Spleen (tissue), 11 donors: ENCODE measurements at regions not wholly inside any gene's neighbourhood (a gene's known extent, or its start where the extent isn't known, plus 50 kb on each side); places are given as distances from the start of the nearest gene placed in this dataset.

Source experiments
- DNase-seq: peaks from one replicate; pipeline ENCODE4 v3.0.0-alpha.2; 2020
- H3K27ac ChIP-seq, 8 donors: fragments of 200-600 bp; sonication (generic) in 7 of 8; 1 replicate in 4 of 8; 2 replicates in 4 of 8; pipeline versions ENCODE4 v1.5.0 to v1.8.0; 2016 to 2021; ENCODE audit warnings: inconsistent platforms in 4 of 8, mild to moderate bottlenecking in 4 of 8, moderate library complexity in 1 of 8
- H3K27me3 ChIP-seq, 7 donors: fragments of 200-600 bp; sonication (generic) in 6 of 7; replicated peaks in 1 of 7; 1 replicate in 4 of 7; 2 replicates in 3 of 7; pipeline versions ENCODE4 v1.5.0 to v1.8.0; 2016 to 2021; ENCODE audit warnings: inconsistent platforms in 3 of 7, mild to moderate bottlenecking in 1 of 7
- H3K36me3 ChIP-seq, 6 donors: fragments of 200-600 bp; sonication (generic) in 5 of 6; 1 replicate in 4 of 6; 2 replicates in 2 of 6; pipeline versions ENCODE4 v1.5.0 to v1.8.0; 2016 to 2021; ENCODE audit warnings: inconsistent platforms in 2 of 6
- H3K4me1 ChIP-seq, 6 donors: fragments of 200-600 bp; sonication (generic) in 5 of 6; 1 replicate in 3 of 6; 2 replicates in 3 of 6; pipeline versions ENCODE4 v1.5.0 to v1.8.0; 2016 to 2021; ENCODE audit warnings: inconsistent platforms in 3 of 6
- H3K4me3 ChIP-seq, 8 donors: fragments of 200-600 bp; sonication (generic) in 7 of 8; 1 replicate in 4 of 8; 2 replicates in 4 of 8; pipeline versions ENCODE4 v1.5.0 to v1.8.0; 2016 to 2021; ENCODE audit warnings: inconsistent platforms in 4 of 8, mild to moderate bottlenecking in 4 of 8, moderate library complexity in 2 of 8
- H3K9me3 ChIP-seq, 8 donors: fragments of 200-600 bp; sonication (generic) in 7 of 8; 1 replicate in 4 of 8; 2 replicates in 4 of 8; pipeline versions ENCODE4 v1.5.0 to v1.8.0; 2016 to 2021; ENCODE audit warnings: inconsistent platforms in 4 of 8
- CTCF ChIP-seq, 11 experiments: fragments of 200-600 bp in 7 of 11; fragments of 450-650 bp in 4 of 11; sonication (generic) in 4 of 11; IDR thresholded peaks in 8 of 11; conservative IDR thresholded peaks in 3 of 11; 1 replicate in 7 of 11; 2 replicates in 4 of 11; pipeline versions ENCODE4 v1.4.0 to v1.8.0; 2016 to 2021; ENCODE audit warnings: antibody characterized with exemption in 11 of 11, inconsistent platforms in 4 of 11, mild to moderate bottlenecking in 1 of 11
- POLR2A ChIP-seq, 3 donors: fragments of 450-650 bp; IDR thresholded peaks; one replicate each; pipeline ENCODE4 v1.5.1; 2017; ENCODE audit warnings: antibody characterized with exemption in 3 of 3, mild to moderate bottlenecking in 1 of 3
- POLR2AphosphoS5 ChIP-seq, 3 donors: sonication (generic); formaldehyde crosslinking; IDR thresholded peaks; one replicate each; pipeline ENCODE4 v1.5.1; 2017; ENCODE audit warnings: antibody characterized with exemption in 3 of 3
- WGBS, 5 donors: extraction: QIAGEN DNeasy Blood & Tissue Kit in 3 of 5; methylation state at CpG; one replicate each; pipeline versions ENCODE4 v1.1.5 to v1.1.7; 2013 to 2018; 5-methylcytosine and 5-hydroxymethylcytosine counted together
- intact Hi-C: fragments of 100-400 bp; cut with DNase I; formaldehyde crosslinking; loops from one replicate; pipeline ENCODE4 v1.15.0; 2023; ENCODE audit warnings: low total_unique reads
- donor health status: healthy with polysubstance abuse.
- donor health status: DM: no; HTN: no; CAD: no; lungs with moderate emphysema.
- donor health status: DM: no; HTN: no; CAD: no.
- donor health status: Bipolar disorder and iron deficiency.
- donor health status: healthy.
- donor health status: DM: no; HTN: no; CAD: no.
- donor health status: DM: yes; HTN: yes; CAD: no.

- no peaks in the 10 kb centered on the region for H3K27me3 ChIP-seq
- no peak for TF ChIP-seq POLR2A (IDR thresholded peaks at IDR 0.05)
- TF ChIP-seq CTCF (IDR thresholded peaks at IDR 0.05 in 8 of 11, conservative IDR thresholded peaks at IDR 0.05 in 3 of 11) = no peak
- TF ChIP-seq POLR2AphosphoS5 (IDR thresholded peaks at IDR 0.05) = no peak
- H3K4me1 ChIP-seq = no peaks in the 10 kb centered on the region
- H3K9me3 ChIP-seq = peaks cover 0 to 8% (median 0%) of the 10 kb centered on the region in 8 donors
- no peaks in the 10 kb centered on the region for H3K36me3 ChIP-seq
- no peak for DNase-seq
- 64 to 90% (median 83%) methylated on average over 6 of the region's 6 CpGs for WGBS, 5 donors
- H3K4me3 ChIP-seq = no peak overlapping the region
- intact Hi-C loops = no loop called here
- no peak overlapping the region for H3K27ac ChIP-seq
These were observed 492.4 kb upstream of the CDH4 start for GRCh38 chr20:60759651-60760050.

GRCh38 chr20:60760256-60761000 lies 491.6 kb upstream of the CDH4 start:
- intact Hi-C loops = no loop called here

GRCh38 chr20:60761056-60761455 lies 491.0 kb upstream of the CDH4 start:
- Histone ChIP-seq H3K4me3 (no peak overlapping the region), H3K9me3 (peaks cover 0 to 8% (median 0%) of the 10 kb centered on the region in 8 donors), H3K4me1 (no peaks in the 10 kb centered on the region), H3K27ac (no peak overlapping the region), H3K36me3 (no peaks in the 10 kb centered on the region), H3K27me3 (no peaks in the 10 kb centered on the region)
- WGBS, 5 donors = 76 to 87% (median 79%) methylated on average over 9 of the region's 9 CpGs
- TF ChIP-seq POLR2AphosphoS5 (IDR thresholded peaks at IDR 0.05) (no peak), CTCF (IDR thresholded peaks at IDR 0.05 in 8 of 11, conservative IDR thresholded peaks at IDR 0.05 in 3 of 11) (no peak), POLR2A (IDR thresholded peaks at IDR 0.05) (no peak)
- intact Hi-C loops = no loop called here
- DNase-seq = no peak

More at GRCh38 chr20:60760256-60761000, 491.6 kb upstream of the CDH4 start:
- WGBS, 5 donors = 77 to 88% (median 83%) methylated on average over 6 of the region's 6 CpGs
- Histone ChIP-seq H3K36me3 (no peaks in the 10 kb centered on the region), H3K9me3 (peaks cover 0 to 8% (median 0%) of the 10 kb centered on the region in 8 donors), H3K4me3 (no peak overlapping the region), H3K27ac (no peak overlapping the region), H3K4me1 (no peaks in the 10 kb centered on the region), H3K27me3 (no peaks in the 10 kb centered on the region)
- no peak for DNase-seq
- TF ChIP-seq POLR2A (IDR thresholded peaks at IDR 0.05) (no peak), CTCF (IDR thresholded peaks at IDR 0.05 in 8 of 11, conservative IDR thresholded peaks at IDR 0.05 in 3 of 11) (no peak), POLR2AphosphoS5 (IDR thresholded peaks at IDR 0.05) (no peak)

DNA sequence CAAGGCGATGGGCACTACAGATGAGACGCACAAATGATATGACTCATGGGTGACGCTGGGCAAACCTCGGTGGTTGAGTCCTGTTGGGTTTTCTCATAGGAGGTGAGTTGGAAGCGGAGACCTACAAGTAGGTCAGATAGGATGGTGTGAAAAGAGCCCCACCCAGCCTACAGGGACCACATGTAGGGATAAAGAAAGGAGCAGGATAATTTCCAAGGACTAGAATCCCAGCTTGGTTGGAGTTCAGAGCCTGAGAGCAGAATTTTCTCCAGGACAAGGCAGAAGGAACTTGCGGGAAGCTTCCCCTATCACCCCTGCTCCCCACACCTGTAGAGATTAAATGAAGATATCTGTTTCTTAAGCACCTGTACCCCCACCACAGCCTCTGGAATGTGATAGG lies 489.7 kb upstream of the CDH4 start:
- Histone ChIP-seq H3K27me3 (no peaks in the 10 kb centered on the region), H3K36me3 (no peaks in the 10 kb centered on the region), H3K4me3 (no peak overlapping the region), H3K4me1 (no peaks in the 10 kb centered on the region), H3K9me3 (peaks cover 0 to 8% (median 0%) of the 10 kb centered on the region in 8 donors), H3K27ac (no peak overlapping the region)
- WGBS, 5 donors = 86 to 96% (median 92%) methylated on average over 6 of the region's 6 CpGs
- TF ChIP-seq POLR2AphosphoS5 (IDR thresholded peaks at IDR 0.05) (no peak), CTCF (IDR thresholded peaks at IDR 0.05 in 8 of 11, conservative IDR thresholded peaks at IDR 0.05 in 3 of 11) (no peak), POLR2A (IDR thresholded peaks at IDR 0.05) (no peak)
- intact Hi-C loops = no loop called here
- DNase-seq = no peak
